Stimulated activated CD4-positive, alpha-beta T cell treated with anti-CD3 and anti-CD28 coated beads, Interleukin-1b, Interleukin-23, amount 100 ng/mL, for 48 hours (primary cell): ENCODE measurements at regions not wholly inside any gene's neighbourhood (a gene's known extent, or its start where the extent isn't known, plus 50 kb on each side); places are given as distances from the start of the nearest gene placed in this dataset.
"Not testable (repeated sequence)": the region's sequence is repeated elsewhere in the genome, so short reads cannot be mapped to it uniquely, and the experiment has no call there.

Source experiments
- DNase-seq: peaks from one replicate; pipeline ENCODE4 v3.0.0-alpha.2; 2020

DNA sequence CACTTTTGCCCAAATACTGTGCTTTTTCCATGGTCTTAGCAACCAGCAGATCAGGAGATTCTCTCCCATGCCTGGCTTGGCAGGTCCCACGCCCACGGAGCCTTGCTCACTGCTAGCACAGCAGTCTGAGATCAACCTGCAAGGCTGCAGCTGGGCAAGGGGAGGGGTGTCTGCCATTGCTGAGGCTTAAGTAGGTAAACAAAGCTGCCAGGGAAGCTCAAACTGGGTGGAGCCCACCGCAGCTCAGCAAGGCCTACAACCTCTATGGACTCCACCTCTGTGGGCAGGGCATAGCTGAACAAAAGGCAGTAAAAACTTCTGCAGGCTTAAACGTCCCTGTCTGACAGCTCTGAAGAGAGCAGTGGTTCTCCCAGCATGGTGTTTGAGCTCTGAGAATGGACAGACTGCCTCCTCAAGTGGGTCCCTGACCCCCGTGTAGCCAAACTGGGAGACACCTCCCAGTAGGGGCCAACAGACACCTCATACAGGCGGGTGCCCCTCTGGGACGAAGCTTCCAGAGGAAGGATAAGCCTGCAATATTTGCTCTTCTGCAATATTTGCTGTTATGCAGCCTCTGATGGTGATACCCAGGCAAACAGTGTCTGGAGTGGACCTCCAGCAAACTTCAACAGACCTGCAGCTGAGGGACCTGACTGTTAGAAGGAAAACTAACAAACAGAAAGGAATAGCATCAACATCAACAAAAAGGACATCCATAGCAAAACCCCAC lies 132.8 kb upstream of the STARD13 start:
- not testable (repeated sequence) for DNase-seq

DNA sequence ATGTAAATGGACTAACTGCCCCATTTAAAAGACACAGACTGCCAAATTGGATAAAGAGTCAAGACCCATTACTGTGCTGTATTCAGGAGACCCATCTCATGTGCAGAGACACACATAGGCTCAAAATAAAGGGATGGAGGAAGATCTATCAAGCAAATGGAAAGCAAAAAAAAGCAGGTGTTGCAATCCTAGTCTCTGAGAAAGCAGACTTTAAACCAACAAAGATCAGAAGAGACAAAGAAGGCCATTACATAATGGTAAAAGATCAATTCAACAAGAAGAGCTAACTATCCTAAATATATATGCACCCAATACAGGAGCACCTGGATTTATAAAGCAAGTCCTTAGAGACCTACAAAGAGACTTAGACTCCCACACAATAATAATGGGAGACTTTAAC lies 134.6 kb upstream of the STARD13 start:
- DNase-seq = not testable (repeated sequence)

DNA sequence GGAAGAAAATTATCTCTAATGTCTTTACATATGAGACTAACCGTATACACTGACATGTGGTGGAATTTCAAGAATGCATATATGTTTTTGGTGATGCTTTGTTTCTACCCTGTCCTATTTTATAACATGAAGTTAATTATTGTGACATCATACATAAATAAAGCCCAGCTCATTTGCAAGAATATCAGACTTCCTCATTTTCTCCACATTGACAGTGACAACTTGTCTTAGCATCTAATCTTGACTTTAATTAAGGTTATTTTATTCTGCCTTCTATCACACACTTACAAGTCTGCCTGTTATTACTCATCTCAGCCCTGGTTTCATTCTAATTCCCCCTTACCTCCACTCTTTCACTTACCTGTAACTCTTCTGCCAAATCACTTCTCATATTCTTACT lies 140.6 kb upstream of the STARD13 start:
- DNase-seq = no peak

DNA sequence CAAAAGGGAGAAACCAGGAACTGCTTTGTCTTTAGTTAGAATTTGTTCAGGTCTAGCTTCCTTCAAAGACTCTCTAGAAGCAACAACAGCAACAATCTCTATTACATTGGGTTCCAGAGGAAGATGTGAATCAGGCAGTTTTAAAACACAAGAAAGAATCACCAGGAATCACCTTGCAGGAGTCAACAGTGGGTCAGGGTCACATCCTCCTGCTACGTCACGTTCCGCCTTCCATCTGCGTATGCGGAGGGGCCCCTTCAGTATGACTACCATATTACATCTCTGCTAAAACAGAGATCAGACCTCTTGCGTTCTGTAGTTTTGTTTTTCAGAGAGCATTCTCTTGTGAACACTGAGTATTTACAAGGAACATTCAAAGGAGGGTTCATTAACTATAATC lies 147.8 kb upstream of the STARD13 start:
- no peak for DNase-seq

DNA sequence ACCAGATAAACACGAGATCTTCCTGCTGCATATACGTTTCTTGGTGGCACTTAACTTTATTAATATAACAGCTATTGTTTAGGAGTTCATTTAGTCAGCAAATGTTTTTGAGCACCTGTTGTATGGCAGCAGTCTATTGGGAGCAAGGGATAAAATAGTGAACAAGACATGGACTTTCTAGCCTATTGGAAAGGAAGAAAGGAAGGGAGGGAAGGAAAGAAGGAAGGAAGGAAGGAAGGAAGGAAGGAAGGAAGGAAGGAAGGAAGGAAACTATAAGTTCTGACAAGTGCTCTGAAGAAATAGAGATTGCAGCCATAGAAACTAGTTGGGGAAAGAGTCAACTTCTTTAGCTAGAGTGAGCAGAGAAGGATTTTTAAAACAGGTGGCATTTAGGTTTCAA lies 149.1 kb upstream of the STARD13 start:
- DNase-seq = no peak

DNA sequence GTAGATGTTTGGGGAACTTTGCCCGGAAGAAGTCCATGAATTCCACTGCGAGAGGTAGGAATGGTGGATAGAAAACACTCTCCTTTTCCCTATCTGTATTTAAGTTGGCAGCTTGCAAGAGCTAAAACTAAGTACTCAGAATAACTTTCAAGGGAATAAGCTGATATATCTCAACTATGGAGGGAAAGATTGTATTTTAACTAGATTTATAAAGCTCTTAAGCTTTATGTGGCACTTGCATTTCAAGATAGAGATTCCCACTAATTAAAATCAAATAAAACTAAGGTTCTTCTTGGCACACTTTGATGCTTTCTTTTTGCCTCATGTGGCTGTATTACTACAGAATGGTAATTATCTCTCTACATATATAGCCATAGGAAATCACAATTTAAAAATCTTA lies 149.7 kb upstream of the STARD13 start:
- DNase-seq = no peak

DNA sequence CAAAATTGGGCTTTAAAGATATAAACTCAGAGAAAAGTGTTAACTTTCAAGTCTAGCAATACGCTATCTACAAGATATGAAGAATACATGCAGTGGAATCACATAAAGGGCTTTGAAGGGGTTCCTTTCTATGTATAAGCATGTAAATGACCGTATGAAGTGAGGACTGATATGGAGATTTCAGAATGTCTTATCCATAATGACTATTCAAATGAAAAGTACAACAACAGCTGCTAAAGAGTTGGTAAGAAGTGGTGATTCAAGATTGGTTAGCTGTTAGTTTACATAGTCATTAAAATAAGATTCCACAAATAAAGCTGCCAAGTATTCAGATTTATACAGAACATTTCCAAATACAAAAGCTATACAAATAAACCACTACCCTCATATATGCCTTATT lies 153.4 kb upstream of the STARD13 start:
- no peak for DNase-seq

DNA sequence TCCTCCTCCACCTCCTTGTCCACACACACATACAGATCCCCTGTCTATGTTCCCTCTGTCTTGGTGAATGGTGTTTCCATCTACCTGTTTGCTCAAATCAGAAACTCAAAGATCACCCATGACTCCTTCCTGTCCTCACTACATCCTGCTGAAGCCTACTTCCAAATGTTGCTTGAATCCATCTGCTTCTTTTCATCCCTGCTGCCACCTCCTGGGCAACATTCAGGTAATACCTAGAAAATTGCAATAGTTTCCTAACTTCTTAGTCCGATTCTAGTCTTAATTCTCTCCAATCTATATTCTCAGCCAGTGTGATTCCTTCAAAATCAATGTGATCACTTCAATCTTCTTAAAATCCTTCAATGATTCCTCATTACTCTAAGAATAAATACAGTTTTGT lies 155.5 kb upstream of the STARD13 start:
- DNase-seq = no peak

DNA sequence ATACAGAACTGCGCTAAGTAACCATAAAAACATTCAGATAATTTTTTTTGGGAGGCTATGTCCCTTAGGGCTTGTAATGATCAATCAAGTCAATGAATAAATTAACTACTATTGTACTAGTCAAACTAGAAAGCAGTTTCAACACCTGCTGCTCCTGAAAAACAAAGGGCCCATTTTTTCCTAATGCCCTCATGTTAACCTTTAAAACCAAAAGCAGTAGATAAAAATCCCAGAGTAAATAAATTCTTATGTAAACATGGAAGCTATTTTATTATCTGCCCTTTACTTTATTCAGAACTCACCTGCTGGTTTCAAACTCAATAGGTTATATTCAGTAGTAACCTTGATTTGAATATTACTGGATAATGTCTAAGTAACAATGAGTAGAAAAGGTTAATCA lies 159.5 kb upstream of the STARD13 start:
- no peak for DNase-seq

DNA sequence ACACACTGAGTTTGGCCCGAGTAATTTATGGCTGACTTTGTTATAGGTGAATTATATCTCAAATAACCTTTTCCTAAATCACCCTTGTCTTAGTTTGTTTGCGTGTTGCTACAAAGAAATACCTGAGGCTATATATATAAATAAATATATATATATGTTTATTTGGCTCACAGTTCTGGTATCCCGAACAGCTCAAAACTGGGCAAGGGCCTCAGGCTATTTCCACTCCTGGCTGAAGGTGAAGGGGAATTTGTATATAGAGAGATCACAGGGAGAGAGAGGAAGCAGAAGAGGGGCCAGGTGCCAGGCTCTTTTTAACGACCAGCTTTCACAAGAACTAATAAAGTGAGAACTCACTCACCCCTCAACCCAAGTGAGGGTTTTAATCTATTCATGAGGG lies 159.9 kb upstream of the STARD13 start:
- DNase-seq = no peak

DNA sequence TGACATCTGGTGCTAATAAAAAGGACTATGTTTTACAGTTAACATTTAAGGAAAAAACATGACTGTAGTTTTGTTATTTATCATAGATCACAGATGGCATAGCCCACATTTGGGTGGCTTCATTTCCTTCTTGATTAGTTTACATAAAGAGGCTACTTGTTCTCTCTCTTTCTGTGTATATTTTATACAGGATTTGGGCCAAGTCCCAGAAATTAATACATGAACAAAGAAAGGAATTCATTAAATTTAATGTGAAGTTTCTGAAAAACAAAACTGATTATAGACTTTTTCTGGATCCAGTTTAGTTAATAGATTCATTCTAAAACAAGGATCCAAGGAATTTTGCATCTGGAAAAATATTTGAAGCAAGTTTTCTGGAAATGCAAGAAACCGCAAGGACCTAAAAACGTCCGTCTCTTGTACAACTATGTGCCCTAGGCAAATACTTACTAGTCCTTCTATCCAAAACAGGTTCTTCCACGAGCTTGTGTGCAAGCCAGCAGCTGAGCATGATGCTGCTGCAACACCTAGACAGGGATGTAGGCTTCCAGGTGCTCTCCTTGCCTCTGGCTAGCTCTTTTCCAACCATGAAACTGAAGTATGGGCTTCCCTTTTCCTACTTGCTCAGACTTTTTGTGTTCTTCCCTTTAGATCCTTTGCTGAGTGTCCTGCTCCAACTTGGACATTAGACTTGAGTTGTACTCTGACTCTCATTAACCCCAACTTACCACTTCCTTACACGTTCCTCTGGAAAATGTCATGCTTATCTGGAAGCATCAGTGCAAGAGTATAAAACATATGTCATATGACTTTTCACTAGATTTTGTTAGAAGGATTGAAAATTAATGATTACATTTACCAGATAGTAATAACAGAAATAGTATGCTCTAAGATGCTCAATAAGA lies 161.5 kb upstream of the STARD13 start:
- DNase-seq = no peak

DNA sequence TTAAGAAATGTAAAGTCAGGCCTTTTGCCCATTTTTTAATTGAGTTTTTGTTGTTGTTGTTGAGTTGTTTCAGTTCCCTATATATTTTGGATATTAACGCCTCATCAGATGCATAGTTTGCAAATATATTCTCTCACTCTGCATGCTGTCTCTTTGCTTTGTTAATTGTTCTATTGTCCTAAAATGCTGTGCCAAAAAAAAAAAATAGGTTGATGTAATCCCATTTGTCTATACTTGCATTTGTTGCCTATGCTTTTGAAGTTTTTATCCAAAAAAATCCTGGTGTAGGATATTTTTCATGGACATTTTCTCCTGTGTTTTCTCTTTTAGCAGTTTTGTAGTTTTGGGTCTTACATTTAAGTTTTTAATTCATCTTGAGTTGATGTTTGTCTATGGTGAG lies 163.3 kb upstream of the STARD13 start:
- no peak for DNase-seq

DNA sequence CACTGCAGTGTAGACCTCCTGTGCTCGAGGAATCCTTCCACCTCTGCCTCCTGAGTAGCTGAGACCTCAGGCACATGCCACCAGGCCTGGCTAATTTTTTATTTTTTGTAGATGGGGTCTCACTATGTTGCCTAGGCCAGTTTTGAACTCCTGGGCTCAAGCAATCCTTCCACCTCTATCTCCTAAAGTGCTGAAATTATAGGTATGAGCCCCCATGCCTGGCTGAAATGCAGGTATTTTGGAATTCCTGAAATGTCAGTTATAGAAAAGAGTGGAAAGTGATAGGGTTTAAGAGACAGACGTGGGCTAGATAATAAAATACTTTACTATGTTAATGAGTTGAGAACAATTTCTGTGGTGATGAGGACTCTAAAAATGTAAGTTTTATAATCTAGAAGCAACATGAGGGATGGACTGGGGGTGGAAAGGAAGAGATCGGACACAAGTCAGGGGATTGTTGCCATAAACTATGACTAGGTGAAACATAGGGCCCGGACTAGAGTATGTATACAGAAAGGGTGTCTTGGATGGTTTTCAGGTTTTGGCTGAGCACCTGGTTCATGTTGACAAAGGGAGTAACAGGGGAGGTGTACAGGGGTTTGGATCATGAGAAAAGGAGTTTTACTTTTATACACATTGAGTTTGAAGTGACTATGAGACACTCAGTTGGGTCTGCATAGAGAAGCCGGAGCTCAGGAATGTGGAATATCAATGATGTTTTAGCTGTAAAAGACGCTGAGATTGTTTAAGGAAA lies 165.6 kb upstream of the STARD13 start:
- no peak for DNase-seq

DNA sequence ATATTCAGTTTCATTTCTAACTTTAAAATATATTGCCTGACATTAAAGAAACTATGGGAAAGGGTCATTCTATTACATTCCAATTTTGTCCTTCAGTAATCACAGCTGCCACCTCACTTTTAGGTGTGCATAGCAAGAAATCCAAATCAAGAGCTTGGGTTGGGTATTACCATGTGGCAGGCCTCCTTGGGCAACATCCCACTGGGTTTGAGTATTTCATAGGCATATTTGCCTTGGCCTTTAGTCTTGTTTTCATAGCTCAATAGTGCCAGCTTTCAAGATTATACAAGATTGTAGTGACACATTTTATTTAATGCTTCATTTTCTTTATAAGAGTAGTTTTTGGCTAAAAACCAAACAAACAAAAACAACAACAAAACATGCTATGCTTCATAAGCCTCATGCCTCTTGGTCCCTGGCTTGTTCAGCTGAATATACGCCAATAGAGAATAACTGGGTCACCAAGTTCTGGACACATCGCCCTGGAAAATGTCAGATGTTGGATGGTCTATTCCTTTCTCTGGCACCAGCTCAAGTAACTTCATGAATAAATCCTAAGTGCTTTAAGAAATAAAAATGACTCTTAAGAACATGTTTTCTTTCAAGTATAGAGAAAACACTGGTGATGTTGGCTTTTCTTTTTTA lies 167.4 kb upstream of the STARD13 start:
- DNase-seq = no peak

DNA sequence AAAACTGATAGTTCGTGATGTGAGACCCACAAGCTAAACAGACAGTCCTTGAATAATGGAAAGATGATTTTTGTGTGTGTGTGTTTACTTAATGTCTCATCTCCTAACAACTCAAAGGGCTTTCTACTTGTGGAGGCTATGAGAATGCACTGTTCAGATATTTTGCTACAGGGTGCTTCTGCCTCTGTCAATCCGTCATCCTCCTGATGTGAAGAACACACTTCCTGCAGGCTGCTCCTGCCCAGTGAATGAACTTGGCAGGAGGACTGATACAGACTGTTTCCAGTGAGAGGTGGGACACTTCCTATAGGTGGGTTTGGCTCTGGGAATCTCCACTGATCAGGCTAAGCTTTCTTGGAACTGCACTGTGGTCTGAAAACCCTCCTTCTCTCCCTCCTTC lies 168.4 kb upstream of the STARD13 start:
- DNase-seq = no peak

DNA sequence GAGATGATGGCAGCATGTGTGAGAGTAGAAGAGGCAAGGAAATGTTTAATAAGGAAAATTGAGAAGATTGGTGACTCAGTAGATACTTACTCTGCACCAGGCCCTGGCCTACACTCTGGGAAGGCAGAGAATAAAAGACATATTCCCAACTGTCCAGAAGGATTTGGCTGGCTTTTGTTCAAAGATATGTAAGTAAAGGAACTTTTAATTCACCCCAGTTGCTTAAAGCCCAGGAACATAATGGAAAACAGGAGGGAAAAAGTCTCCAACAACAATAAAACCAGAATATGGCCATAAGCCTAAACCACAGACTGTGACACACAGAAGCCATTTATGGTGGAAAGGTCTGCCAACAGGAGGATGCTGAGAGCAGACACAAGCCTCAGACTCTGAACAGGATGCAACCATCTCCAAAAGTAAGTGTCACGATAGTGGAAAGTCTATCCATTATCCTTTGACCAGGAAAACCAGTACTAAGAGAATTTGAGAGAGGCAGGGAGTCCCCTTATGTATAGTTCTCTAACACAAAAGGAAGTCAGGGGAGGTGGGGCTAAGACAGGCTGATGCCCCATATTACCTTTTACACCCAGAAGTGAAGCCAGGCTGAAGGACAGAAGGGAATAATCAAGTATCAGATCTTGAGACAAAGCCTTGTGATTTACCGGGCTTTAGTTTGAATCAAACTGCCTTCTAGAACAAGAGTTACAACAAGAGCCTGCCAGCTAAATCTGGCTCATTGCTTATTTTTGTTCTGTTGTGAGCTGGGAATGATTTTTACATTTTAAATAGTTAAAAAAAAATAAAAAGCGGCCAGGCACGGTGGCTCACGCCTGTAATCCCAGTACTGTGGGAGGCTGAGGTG lies 169.5 kb upstream of the STARD13 start:
- no peak for DNase-seq

DNA sequence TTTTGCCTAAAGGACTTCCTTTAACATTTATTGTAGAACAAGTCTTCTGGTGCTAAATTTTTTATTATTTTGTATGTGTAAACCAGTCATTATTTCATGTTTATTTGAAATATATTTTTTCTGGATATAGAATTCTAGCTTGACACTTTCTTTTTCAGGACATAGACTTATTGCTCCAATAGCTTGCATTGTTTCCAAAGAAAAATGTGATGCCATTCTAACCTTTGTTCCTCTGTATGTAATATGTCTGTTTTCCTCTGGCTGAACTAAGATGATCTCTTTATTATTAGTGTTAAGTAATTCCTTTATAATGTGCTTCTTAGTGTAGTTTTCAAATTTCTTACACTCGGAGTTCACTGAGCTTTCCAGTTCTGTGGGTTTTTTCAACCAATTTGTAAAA lies 174.1 kb upstream of the STARD13 start:
- DNase-seq = no peak

DNA sequence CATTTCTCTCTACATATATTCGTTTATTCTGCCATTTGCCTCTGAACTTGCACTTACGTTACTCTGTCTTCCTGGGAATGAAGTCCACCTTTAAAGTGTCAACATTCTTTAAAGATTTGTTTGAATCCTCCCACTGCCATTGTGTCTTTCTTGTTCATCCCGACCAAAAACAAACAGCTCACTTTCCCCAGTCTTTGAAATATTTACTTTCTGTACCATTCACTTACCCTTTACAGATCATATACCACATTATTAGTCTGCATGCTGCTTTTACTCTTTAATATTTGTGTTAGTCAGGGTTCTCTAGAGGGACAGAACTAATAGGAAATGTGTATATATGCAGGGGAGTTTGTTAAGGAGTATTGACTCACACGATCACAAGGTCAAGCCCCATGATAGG lies 176.6 kb upstream of the STARD13 start:
- DNase-seq = no peak

DNA sequence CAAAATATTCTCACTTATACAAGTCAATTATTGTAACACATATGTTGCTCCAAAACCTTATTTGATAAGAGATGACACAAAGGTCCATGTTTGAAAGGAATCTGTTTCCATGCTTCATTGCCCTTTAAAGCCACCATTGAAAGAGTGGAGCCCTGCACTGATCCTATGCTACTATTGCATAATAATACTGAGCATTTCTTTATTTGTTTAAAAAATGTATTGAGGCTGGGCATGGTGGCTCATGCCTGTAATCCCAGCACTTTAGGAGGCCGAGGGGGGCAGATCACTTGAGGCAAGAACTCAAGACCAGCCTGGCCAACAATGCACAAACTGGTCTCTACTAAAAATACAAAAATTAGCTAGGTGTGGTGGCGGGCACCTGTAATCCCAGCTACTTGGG lies 178.8 kb upstream of the STARD13 start:
- no peak for DNase-seq

DNA sequence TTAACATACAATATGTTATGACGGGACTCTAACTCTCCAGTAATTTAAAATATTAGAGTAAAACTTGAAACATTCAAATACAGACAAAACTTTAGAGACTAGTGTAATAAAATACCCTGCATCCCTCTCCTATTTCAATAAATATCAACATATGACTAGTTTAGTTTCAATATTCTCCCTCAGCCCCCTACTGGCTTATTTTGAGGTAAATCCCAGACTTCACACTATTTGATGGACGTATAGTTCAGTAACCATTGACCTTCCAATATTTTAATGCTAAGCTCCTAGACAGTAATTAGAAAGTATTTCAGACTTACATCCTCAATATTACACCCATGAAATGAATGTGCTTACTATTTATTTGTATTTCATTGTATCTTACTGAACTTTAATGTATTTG lies 180.7 kb upstream of the STARD13 start:
- no peak for DNase-seq

DNA sequence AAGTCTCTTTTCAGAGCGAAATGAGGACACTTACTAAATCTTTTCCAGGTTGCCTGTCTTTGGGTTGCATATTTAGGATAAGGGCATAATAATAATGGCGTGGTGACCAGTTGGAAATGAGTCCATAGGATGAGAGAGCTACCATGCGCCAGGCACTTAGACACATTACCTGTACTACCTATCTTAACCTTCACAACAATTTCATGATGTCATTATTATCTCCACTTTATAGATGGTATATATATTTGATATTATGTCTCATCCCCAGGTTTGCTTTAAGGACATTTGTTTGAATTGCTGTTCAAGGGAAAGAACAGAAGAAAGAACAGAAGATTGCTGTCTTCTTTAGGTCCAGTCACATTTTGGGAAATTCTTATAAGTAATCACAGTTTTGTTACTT lies 182.0 kb upstream of the STARD13 start:
- DNase-seq = no peak

DNA sequence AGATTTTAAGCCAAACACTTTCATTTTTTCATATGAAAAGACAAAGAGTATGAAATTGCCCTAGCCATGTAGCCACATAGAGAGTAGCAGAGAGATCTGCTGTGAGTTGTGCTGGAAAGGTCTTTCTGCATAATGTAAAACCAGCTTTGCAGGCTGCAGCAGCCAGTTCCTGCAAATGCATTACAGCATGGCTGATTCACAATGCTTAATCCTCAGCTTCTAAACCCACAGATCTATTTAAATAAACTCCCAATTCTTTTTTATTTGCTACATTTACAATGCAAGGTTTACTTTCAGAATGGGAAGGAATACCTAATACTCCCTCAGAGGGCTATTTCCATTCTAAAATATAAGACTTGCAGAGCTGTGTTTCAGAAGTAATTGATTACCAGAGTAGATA lies 185.6 kb upstream of the STARD13 start:
- DNase-seq = no peak
